ENCODE measurements at regions not wholly inside any gene's neighbourhood (a gene's known extent, or its start where the extent isn't known, plus 50 kb on each side); places are given as distances from the start of the nearest gene placed in this dataset.

DNA sequence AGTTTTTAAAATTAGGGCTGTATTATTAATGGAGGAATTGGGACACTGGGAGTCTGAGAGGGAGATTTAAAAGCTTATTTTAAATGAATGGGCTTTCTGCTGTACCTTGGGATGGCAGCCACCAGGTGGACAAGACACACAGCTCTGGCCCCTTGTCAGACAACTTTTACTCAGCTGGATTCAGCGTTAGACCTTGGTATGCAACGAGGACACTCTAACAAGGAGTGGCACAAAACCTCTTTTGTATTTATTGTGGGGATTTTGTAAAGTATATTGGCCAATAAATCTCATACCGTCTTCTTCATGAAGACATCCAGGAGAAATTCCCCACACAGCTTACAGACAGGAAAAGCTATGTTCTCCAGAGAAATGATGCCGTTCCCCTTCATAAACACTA lies 105.7 kb downstream of the LCA5 start:
- no peaks in the 10 kb centered on the region for H3K36me3 Mint-ChIP-seq
- no peaks in the 10 kb centered on the region for H3K9me3 Mint-ChIP-seq
- ATAC-seq, result no peak
- H3K27me3 Mint-ChIP-seq, result no peaks in the 10 kb centered on the region
- H3K27ac Mint-ChIP-seq, result no peak overlapping the region
- no peak overlapping the region for H3K4me3 Mint-ChIP-seq
- H3K4me1 Mint-ChIP-seq (ENCODE audit: low read depth in 2 of 2), result no peaks in the 10 kb centered on the region
- DNase-seq (ENCODE audit: low spot score), result no peak

DNA sequence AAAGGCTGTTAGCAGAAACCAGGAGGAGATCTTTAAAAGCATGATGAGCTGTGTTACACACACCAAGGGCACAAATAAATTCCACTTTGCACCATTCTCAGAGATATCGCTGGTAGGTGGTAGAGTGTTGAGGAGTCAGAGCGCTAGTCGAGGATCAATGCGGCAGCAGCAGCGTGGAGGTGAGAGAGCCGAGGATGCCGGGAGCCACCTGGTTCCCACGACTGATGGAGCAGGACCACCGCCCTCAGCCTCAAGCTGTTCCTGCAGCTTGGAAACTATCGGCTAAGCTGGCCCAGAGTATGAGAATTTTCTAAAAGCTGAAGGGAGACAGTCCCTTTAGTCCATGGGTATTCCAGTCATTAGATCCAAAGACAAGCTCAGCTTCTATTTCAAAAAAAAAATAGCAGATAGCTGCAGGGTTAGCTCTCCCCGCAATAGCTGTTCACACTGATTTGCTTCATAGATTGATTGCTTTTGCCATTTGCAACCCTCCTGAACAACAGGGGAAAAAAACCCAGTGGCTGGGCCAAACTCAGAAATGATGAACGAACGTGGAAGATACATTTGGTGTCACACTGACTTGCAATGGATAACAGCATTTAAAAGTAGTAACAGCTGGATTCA lies 106.2 kb downstream of the LCA5 start:
- H3K4me1 Mint-ChIP-seq (ENCODE audit: low read depth in 2 of 2), result no peaks in the 10 kb centered on the region
- DNase-seq (ENCODE audit: low spot score) (no peak), ATAC-seq (no peak)
- no peaks in the 10 kb centered on the region for H3K9me3 Mint-ChIP-seq
- no peaks in the 10 kb centered on the region for H3K27me3 Mint-ChIP-seq
- no peak overlapping the region for H3K27ac Mint-ChIP-seq
- no peak overlapping the region for H3K4me3 Mint-ChIP-seq
- H3K36me3 Mint-ChIP-seq, result no peaks in the 10 kb centered on the region

DNA sequence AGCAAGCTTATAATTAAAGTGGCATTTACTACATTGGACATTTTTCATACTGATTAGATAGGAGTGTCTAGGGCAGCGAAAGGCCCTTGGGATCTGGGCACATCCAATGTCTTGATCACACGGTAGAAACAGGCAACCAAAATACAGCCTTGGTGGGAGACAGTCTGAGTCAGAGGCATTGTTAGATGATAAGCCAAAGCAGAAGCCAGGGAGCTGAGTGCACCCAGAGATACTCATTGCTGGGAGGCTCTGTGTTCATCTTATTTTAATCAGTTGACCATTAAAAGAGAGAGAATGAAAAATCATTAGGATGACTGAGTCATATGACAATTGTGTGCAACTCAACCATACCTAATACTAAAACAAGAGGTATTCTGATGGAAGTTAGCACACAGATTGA lies 109.5 kb downstream of the LCA5 start:
- H3K9me3 Mint-ChIP-seq, result peaks cover 2% of the 10 kb centered on the region
- no peaks in the 10 kb centered on the region for H3K36me3 Mint-ChIP-seq
- DNase-seq (ENCODE audit: low spot score) (no peak), ATAC-seq (no peak)
- H3K4me1 Mint-ChIP-seq (ENCODE audit: low read depth in 2 of 2), result no peaks in the 10 kb centered on the region
- H3K27ac Mint-ChIP-seq, result no peak overlapping the region
- no peak overlapping the region for H3K4me3 Mint-ChIP-seq
- H3K27me3 Mint-ChIP-seq, result no peaks in the 10 kb centered on the region

DNA sequence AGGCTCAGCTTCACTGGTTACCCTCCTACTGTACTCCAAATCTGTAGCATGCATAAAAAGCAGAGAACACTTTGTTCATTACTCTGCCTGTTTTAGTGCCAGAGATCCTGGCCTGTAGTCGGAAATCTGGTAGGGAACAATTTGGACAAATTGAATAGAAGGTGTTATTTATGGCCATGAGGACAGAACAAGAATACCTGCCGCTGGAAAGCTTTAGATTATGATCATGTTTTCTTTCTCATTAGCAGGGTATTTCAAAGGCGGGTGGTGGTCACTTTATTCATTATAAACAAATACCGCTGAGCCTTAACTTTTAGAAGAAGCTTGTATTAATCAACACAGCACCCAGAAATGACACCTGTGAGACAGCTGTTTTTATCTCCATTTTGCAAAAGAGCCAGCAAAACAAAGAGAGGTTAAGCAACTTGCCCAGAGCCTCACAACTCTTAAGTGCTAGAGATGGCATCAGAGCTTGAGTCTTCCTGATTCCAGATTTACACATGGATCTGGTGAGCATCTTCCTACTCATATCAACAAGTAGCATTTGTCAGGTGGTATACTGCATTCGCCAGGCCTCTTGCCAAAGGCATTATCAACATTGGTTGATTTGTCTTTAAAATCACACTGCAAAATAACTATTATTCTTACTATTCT lies 110.5 kb downstream of the LCA5 start:
- DNase-seq (ENCODE audit: low spot score) (no peak), ATAC-seq (no peak)
- peaks cover 2% of the 10 kb centered on the region for H3K9me3 Mint-ChIP-seq
- H3K36me3 Mint-ChIP-seq, result no peaks in the 10 kb centered on the region
- H3K27ac Mint-ChIP-seq, result no peak overlapping the region
- H3K27me3 Mint-ChIP-seq, result no peaks in the 10 kb centered on the region
- H3K4me3 Mint-ChIP-seq, result no peak overlapping the region
- no peaks in the 10 kb centered on the region for H3K4me1 Mint-ChIP-seq (ENCODE audit: low read depth in 2 of 2)

DNA sequence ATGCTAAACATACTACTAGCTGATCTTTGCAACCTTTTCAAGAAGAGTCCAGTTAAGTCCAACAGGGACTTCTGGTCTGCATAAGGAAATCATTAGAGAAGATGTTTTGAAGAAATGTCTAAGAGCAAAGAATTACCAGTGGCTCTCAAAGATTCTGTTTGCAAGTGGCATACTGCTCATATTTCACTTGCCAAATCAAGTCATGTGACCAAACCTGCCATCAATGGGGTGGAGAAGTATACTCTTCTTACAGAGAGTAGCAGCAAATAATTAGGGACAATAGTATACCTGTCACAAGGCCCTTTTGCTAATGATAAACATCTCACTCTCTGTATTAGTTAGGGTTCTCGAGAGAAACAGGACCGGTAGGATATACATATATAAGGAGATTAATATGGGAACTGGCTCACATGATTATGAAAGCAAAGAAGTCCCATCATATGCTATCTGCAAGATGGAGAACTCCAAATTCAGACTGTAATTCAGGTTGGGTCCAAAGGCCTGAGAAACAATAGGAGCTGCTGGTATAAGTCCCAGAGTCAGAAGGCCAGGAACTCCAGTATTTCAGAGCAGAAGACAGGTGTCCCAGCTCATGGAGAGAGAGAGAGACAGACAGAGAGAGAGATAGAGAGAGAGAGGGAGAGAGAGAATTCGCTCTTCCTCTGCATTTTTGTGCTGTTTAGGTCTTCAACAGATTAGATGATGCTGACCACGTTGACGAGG lies 111.5 kb downstream of the LCA5 start:
- H3K4me3 Mint-ChIP-seq, result no peak overlapping the region
- no peaks in the 10 kb centered on the region for H3K27me3 Mint-ChIP-seq
- ATAC-seq, result no peak
- H3K4me1 Mint-ChIP-seq (ENCODE audit: low read depth in 2 of 2), result no peaks in the 10 kb centered on the region
- no peak for DNase-seq (ENCODE audit: low spot score)
- no peaks in the 10 kb centered on the region for H3K36me3 Mint-ChIP-seq
- no peak overlapping the region for H3K27ac Mint-ChIP-seq
- H3K9me3 Mint-ChIP-seq, result peaks cover 2% of the 10 kb centered on the region

DNA sequence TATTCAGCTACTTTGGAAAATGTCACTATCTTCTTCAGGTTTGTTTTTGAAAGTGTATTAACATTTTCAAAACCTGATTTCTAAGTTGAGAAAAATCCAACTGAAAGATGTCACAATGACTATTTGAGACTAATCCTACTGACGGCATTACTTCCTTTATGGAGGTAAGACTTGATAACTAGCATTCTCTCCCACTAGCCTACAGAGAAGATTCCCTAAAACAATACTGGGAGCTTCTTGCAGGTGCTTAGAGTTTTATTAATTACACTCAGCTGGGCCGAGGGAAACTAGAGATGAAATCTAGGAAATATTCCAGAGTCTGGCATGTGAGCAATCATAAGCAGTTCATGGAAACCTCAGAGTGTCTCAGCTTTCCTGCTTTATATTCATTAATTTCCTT lies 114.0 kb downstream of the LCA5 start:
- H3K4me1 Mint-ChIP-seq (ENCODE audit: low read depth in 2 of 2), result no peaks in the 10 kb centered on the region
- DNase-seq (ENCODE audit: low spot score), result no peak
- no peak for ATAC-seq
- peaks cover 2% of the 10 kb centered on the region for H3K9me3 Mint-ChIP-seq
- H3K27ac Mint-ChIP-seq, result no peak overlapping the region
- H3K27me3 Mint-ChIP-seq, result no peaks in the 10 kb centered on the region
- H3K4me3 Mint-ChIP-seq, result no peak overlapping the region
- no peaks in the 10 kb centered on the region for H3K36me3 Mint-ChIP-seq

DNA sequence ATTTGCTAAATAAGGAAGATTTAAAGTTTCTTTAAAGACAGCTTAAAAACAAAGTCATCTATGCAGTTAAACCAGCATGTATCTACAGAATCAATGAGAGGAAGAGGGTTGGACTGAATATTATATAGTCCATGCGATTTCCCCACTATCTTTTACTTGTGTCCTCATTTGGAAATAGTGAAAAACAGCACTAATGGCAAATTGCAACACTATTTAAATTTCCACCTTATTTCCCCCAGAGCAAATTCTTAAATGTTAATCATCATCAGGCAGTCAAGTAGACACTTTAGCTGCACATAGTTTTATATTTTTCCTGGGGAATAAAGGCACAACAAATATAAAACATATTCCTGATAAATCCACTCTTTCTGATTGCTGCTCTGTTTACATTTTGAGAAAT lies 114.6 kb downstream of the LCA5 start:
- Mint-ChIP-seq H3K27me3 (no peaks in the 10 kb centered on the region), H3K9me3 (peaks cover 2% of the 10 kb centered on the region), H3K27ac (no peak overlapping the region), H3K4me3 (no peak overlapping the region), H3K36me3 (no peaks in the 10 kb centered on the region), H3K4me1 (ENCODE audit: low read depth in 2 of 2) (no peaks in the 10 kb centered on the region)
- ATAC-seq (no peak), DNase-seq (ENCODE audit: low spot score) (no peak)

DNA sequence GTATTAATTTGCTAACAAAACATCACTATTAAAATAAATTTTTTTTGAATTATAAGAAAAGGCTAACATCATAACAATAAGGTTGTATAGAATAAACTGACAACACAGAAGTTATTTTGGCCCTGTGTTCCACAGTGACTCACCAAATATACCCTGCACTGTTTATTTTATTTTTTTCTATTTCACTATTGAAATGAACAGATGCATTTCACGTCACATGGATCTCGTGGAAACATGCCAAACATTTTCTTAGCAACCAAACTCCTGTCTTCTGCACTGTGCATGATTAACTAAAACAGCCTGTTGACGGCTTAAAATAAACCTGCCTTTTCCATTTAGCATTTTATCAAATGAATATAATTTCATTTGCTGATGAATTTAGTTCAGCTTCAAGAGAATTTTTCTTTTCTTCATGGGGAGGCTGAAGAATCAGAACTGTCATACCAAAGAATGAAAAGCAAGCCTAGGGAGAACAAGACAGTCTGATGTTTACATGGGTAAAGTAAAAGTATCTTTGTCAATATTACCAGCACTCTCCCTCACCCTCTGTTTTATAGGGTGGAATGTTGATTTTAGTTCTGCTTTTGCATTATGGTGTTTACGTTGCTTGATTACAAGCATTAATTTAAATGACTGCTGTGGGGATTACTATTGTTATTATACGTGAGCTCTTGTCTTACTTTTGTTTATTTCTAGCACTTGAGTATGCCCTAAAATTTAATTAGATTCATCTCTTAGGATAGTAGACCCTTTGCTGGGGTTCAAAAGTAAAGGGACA lies 115.3 kb downstream of the LCA5 start:
- ATAC-seq (no peak), DNase-seq (ENCODE audit: low spot score) (no peak)
- Mint-ChIP-seq H3K36me3 (no peaks in the 10 kb centered on the region), H3K27me3 (no peaks in the 10 kb centered on the region), H3K4me3 (no peak overlapping the region), H3K27ac (no peak overlapping the region), H3K4me1 (ENCODE audit: low read depth in 2 of 2) (no peaks in the 10 kb centered on the region), H3K9me3 (peaks cover 2% of the 10 kb centered on the region)

DNA sequence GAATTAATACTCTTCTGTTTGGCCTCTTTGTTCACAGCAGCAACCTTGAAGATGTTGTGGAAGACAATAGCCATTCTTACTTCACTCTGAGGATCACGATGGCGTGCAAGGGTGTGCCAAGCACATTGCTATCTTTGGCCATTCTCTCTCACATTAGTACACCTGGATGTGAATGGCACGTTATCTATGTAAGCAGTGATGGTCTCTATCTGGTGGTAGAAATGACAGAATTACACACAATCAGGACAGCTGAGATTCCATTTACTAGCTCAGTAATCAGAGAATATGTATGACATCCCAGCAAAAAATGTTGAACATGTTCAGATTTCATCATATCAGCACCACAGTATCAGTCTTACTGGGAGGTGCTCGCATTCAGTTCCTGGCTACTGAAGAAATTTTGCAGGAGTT lies 116.2 kb downstream of the LCA5 start:
- H3K36me3 Mint-ChIP-seq, result no peaks in the 10 kb centered on the region
- H3K27ac Mint-ChIP-seq, result no peak overlapping the region
- peaks cover 2% of the 10 kb centered on the region for H3K9me3 Mint-ChIP-seq
- no peak overlapping the region for H3K4me3 Mint-ChIP-seq
- no peaks in the 10 kb centered on the region for H3K4me1 Mint-ChIP-seq (ENCODE audit: low read depth in 2 of 2)
- H3K27me3 Mint-ChIP-seq, result no peaks in the 10 kb centered on the region
- no peak for DNase-seq (ENCODE audit: low spot score)
- ATAC-seq, result no peak

DNA sequence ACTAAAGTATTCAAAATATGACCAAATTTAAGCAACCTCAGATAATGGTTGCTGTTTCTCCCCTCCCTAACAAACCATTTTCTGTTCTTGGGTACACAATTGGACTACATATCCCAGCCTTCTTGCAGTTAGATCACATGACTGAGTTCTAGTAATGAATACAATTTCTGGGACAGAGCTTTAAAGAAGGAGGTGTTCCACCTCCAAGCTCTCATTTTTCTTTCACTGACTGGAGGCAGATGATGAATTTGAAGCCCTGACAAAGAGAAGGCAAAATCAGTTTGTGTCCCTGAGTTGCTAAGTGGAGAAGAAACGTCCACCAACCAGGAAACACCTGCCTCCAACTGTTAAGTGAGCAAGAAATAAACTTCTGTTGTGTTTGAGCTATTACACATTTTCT lies 117.2 kb downstream of the LCA5 start:
- H3K36me3 Mint-ChIP-seq, result no peaks in the 10 kb centered on the region

DNA sequence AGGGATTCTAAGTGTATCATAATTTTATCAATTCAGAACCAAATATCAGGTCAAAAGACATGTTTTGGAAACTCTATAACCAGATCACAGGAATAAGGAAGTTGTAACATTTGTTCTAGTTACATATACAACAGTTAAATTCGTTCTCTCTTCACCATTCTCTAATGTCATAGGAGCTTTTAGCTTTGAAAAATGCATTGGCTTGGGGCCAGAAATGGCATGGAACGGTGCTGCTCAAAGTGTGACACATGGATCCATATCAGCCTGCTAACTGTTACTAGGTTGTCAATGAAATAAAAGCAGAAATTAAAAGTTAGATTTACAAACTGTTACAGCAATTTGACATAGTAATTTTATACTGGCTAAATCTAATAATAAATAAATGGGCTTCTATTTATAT lies 120.3 kb downstream of the LCA5 start:
- Mint-ChIP-seq H3K4me1 (ENCODE audit: low read depth in 2 of 2) (no peaks in the 10 kb centered on the region), H3K36me3 (no peaks in the 10 kb centered on the region), H3K4me3 (no peak overlapping the region), H3K27ac (no peak overlapping the region), H3K9me3 (no peaks in the 10 kb centered on the region), H3K27me3 (no peaks in the 10 kb centered on the region)
- ATAC-seq, result no peak
- DNase-seq (ENCODE audit: low spot score), result no peak

More for the DNA sequence above, 117.2 kb downstream of the LCA5 start:
- Mint-ChIP-seq H3K27ac (no peak overlapping the region), H3K27me3 (no peaks in the 10 kb centered on the region), H3K9me3 (no peaks in the 10 kb centered on the region), H3K4me3 (no peak overlapping the region), H3K4me1 (ENCODE audit: low read depth in 2 of 2) (no peaks in the 10 kb centered on the region)
- DNase-seq (ENCODE audit: low spot score) (no peak), ATAC-seq (no peak)

DNA sequence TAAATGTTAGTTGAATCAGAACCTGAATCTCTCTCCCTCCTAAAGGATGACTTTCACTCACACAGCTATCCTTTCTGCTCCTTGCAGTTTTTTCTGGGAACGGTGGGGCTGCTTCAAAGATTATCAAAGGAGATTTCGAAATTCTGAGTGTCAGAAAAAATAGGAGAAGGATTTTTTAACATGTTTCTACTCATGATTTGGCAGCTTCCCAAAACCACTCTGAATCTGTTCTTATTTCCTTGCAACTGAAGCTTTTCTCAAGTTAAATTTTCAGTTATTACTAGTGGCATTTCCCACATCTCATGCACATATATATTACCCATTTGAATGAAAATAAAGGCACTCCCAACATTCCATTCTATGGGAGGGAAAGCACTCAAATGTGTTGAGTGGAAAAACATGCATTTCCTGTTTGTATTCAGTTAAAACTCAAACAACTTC lies 123.6 kb downstream of the LCA5 start:
- no peaks in the 10 kb centered on the region for H3K4me1 Mint-ChIP-seq (ENCODE audit: low read depth in 2 of 2)
- no peaks in the 10 kb centered on the region for H3K27me3 Mint-ChIP-seq
- no peak overlapping the region for H3K27ac Mint-ChIP-seq
- ATAC-seq (no peak), DNase-seq (ENCODE audit: low spot score) (no peak)
- no peaks in the 10 kb centered on the region for H3K9me3 Mint-ChIP-seq
- H3K36me3 Mint-ChIP-seq, result no peaks in the 10 kb centered on the region
- no peak overlapping the region for H3K4me3 Mint-ChIP-seq

DNA sequence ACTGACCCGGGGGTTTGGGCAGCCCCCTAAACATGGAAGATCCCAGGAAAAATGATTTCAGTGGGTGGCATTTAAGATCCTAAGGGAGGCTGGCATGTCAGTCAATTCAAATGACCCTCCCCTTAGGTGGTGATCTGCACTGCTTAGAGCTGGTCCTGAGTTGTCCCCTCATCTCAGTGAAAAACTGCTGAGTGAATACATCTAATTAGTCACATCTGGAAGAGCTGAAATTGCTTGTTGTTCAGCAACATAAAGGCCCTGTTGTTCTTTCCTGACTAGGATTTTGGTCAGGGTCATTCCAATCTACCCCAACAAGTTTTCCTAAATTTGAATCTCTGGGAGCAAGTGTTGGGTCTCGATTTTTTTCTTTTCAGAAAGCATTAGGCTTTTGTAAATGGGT lies 126.4 kb downstream of the LCA5 start:
- Mint-ChIP-seq H3K36me3 (no peaks in the 10 kb centered on the region), H3K27ac (no peak overlapping the region), H3K4me1 (ENCODE audit: low read depth in 2 of 2) (no peaks in the 10 kb centered on the region), H3K9me3 (no peaks in the 10 kb centered on the region), H3K27me3 (no peaks in the 10 kb centered on the region), H3K4me3 (no peak overlapping the region)
- ATAC-seq (no peak), DNase-seq (ENCODE audit: low spot score) (no peak)

All from natural killer cell treated with Interleukin-12 subunit alpha and Interleukin-12 subunit beta and Interleukin-15 and Interleukin-18, amount 100 ng/mL, for 72 hours (primary cell).